Stimulated activated CD4-positive, alpha-beta T cell treated with anti-CD3 and anti-CD28 coated beads, Interleukin-12 subunit alpha, Interleukin-12 subunit beta, amount 100 ng/mL, for 24 hours (primary cell): ENCODE measurements at regions not wholly inside any gene's neighbourhood (a gene's known extent, or its start where the extent isn't known, plus 50 kb on each side); places are given as distances from the start of the nearest gene placed in this dataset.
"Not testable (repeated sequence)": the region's sequence is repeated elsewhere in the genome, so short reads cannot be mapped to it uniquely, and the experiment has no call there.

Experiments used
- DNase-seq, 2 experiments: peaks; one replicate each; pipeline ENCODE4 v3.0.0-alpha.2; 2020; ENCODE audit warnings: low read depth in 2 of 2

GRCh38 chr4:38333219-38333618, 330.8 kb upstream of the KLF3 start:
- no peak for DNase-seq

GRCh38 chr4:38334791-38335190, 329.2 kb upstream of the KLF3 start:
- no peak for DNase-seq

GRCh38 chr4:38338939-38339338, 325.1 kb upstream of the KLF3 start:
- DNase-seq, result not testable (repeated sequence)

GRCh38 chr4:38343608-38344007, 320.4 kb upstream of the KLF3 start:
- no peak for DNase-seq

- DNase-seq, result no peak
Observed at GRCh38 chr4:38344929-38345328, 319.1 kb upstream of the KLF3 start.

- DNase-seq, result no peak
Observed at GRCh38 chr4:38347251-38347650, 316.7 kb upstream of the KLF3 start.

GRCh38 chr4:38354421-38354820, 309.6 kb upstream of the KLF3 start:
- DNase-seq, result no peak

GRCh38 chr4:38354872-38355271, 309.1 kb upstream of the KLF3 start:
- DNase-seq, result no peak

GRCh38 chr4:38356686-38357085, 307.3 kb upstream of the KLF3 start:
- no peak for DNase-seq

- no peak for DNase-seq
Observed at GRCh38 chr4:38357546-38357945, 306.5 kb upstream of the KLF3 start.

- no peak for DNase-seq
Observed at GRCh38 chr4:38359113-38359512, 304.9 kb upstream of the KLF3 start.

- no peak for DNase-seq
Observed at GRCh38 chr4:38360201-38360600, 303.8 kb upstream of the KLF3 start.

- DNase-seq, result no peak
Observed at GRCh38 chr4:38364383-38364963, 299.5 kb upstream of the KLF3 start.

- no peak for DNase-seq
Observed at GRCh38 chr4:38365261-38365660, 298.7 kb upstream of the KLF3 start.

- no peak for DNase-seq
Observed at GRCh38 chr4:38365748-38366310, 298.2 kb upstream of the KLF3 start.

- no peak for DNase-seq
Observed at GRCh38 chr4:38366456-38366855, 297.5 kb upstream of the KLF3 start.

- DNase-seq, result no peak
Observed at GRCh38 chr4:38366997-38367396, 297.0 kb upstream of the KLF3 start.

GRCh38 chr4:38367642-38368174, 296.3 kb upstream of the KLF3 start:
- DNase-seq, result no peak

GRCh38 chr4:38368613-38369012, 295.4 kb upstream of the KLF3 start:
- DNase-seq, result no peak

- no peak for DNase-seq
Observed at GRCh38 chr4:38371391-38371851, 292.6 kb upstream of the KLF3 start.

- DNase-seq, result no peak
Observed at GRCh38 chr4:38373375-38373774, 290.6 kb upstream of the KLF3 start.

- DNase-seq, result no peak
Observed at GRCh38 chr4:38377195-38377594, 286.8 kb upstream of the KLF3 start.

- no peak for DNase-seq
Observed at GRCh38 chr4:38378478-38378877, 285.5 kb upstream of the KLF3 start.

GRCh38 chr4:38381788-38382187, 282.2 kb upstream of the KLF3 start:
- no peak for DNase-seq
